ENCODE measurements at regions not wholly inside any gene's neighbourhood (a gene's known extent, or its start where the extent isn't known, plus 50 kb on each side); places are given as distances from the start of the nearest gene placed in this dataset.

- H3K27me3 Mint-ChIP-seq: no peaks in the 10 kb centered on the region
- H3K4me3 Mint-ChIP-seq: no peak overlapping the region
- no peaks in the 10 kb centered on the region for H3K36me3 Mint-ChIP-seq
- no peaks in the 10 kb centered on the region for H3K9me3 Mint-ChIP-seq
- DNase-seq (ENCODE audit: low spot score): no peak
- peak overlapping the region in 1 of 2 donors; percentile 10 for H3K27ac Mint-ChIP-seq
- H3K4me1 Mint-ChIP-seq (ENCODE audit: low read depth in 2 of 2): peaks cover 0 to 4% of the 10 kb centered on the region in 2 donors
- ATAC-seq: no peak
Observed at GRCh38 chr13:21316376-21316775, 139.9 kb downstream of the MRPL57 start.

DNA sequence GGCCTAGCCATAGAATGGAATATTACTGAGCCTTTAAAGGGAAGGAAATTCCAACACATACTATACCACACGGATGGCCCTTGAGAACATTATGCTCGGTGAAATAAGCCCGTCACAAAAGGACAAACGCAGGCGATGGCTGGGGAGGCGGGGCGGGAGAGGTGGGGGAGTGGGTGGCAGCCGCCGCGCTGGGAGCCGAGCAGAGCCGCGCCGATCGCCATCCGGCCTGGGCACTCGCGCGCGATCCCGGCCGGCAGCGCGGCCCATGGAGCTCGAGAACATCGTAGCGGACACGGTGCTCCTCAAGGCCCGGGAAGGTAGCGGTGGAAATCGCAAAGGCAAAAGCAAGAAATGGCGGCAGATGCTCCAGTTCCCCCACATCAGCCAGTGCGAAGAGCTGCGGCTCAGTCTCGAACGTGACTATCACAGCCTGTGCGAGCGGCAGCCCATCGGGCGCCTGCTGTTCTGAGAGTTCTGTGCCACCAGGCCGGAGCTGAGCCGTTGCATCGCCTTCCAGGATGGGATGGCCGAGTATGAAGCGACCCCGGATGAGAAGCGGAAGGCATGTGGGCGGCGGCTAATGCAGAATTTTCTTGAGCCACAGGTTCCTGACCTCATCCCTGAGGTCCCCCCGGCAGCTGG is 140.1 kb downstream of the ZDHHC20 start:
- peaks cover 0 to 4% of the 10 kb centered on the region in 2 donors for H3K4me1 Mint-ChIP-seq (ENCODE audit: low read depth in 2 of 2)
- no peaks in the 10 kb centered on the region for H3K27me3 Mint-ChIP-seq
- no peaks in the 10 kb centered on the region for H3K9me3 Mint-ChIP-seq
- DNase-seq (ENCODE audit: low spot score) (no peak), ATAC-seq (peak in 1 of 2 donors; percentile 17)
- peak overlapping the region; percentile 38 for H3K4me3 Mint-ChIP-seq
- no peak overlapping the region for H3K27ac Mint-ChIP-seq
- H3K36me3 Mint-ChIP-seq: no peaks in the 10 kb centered on the region

DNA sequence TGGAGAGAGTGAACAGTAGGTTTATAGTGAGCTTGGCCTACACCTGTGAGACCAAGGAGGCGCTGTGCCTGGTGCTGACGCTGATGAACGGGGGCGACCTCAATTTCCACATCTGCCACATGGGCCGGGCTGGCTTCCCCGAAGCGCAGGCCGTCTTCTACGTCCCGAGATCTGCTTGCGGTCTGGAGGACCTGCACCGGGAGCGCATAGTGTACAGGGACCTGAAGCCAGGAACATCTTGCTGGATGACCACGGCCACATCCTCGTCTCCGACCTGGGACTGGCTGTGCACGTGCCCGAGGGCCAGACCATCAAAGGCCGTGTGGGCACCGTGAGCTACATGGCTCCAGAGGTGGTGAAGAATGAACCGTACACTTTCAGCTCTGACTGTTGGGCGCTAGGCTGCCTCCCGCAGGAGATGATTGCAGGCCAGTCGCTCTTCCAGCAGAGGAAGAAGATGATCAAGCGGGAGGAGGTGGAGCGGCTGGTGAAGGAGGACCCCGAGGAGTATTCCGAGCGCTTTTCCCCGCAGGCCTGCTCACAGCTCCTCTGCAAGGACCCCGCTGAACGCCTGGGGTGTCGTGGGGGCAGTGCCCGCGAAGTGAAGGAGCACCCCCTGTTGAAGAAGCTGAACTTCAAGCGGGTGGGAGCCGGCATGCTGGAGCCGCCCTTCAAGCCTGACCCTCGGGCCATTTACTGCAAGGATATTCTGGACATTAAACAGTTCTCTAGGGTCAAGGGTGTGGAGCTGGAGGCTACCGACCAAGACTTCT is 139.0 kb downstream of the ZDHHC20 start:
- ATAC-seq (no peak), DNase-seq (ENCODE audit: low spot score) (no peak)
- Mint-ChIP-seq H3K9me3 (no peaks in the 10 kb centered on the region), H3K27ac (no peak overlapping the region), H3K27me3 (no peaks in the 10 kb centered on the region), H3K4me1 (ENCODE audit: low read depth in 2 of 2) (peaks cover 4 to 10% of the 10 kb centered on the region in 2 donors), H3K4me3 (no peak overlapping the region), H3K36me3 (no peaks in the 10 kb centered on the region)

GRCh38 chr13:21320642-21321034 is 138.5 kb downstream of the ZDHHC20 start:
- Mint-ChIP-seq H3K9me3 (no peaks in the 10 kb centered on the region), H3K4me3 (no peak overlapping the region), H3K36me3 (no peaks in the 10 kb centered on the region), H3K4me1 (ENCODE audit: low read depth in 2 of 2) (peaks cover 10 to 15% of the 10 kb centered on the region in 2 donors), H3K27ac (no peak overlapping the region), H3K27me3 (no peaks in the 10 kb centered on the region)
- ATAC-seq (no peak), DNase-seq (ENCODE audit: low spot score) (no peak)

GRCh38 chr13:21321269-21321668 is 137.8 kb downstream of the ZDHHC20 start:
- Mint-ChIP-seq H3K9me3 (no peaks in the 10 kb centered on the region), H3K36me3 (no peaks in the 10 kb centered on the region), H3K4me3 (no peak overlapping the region), H3K27me3 (no peaks in the 10 kb centered on the region), H3K27ac (no peak overlapping the region), H3K4me1 (ENCODE audit: low read depth in 2 of 2) (peaks cover 12 to 17% of the 10 kb centered on the region in 2 donors)
- no peak for DNase-seq (ENCODE audit: low spot score)
- peak in 1 of 2 donors; percentile 15 for ATAC-seq

DNA sequence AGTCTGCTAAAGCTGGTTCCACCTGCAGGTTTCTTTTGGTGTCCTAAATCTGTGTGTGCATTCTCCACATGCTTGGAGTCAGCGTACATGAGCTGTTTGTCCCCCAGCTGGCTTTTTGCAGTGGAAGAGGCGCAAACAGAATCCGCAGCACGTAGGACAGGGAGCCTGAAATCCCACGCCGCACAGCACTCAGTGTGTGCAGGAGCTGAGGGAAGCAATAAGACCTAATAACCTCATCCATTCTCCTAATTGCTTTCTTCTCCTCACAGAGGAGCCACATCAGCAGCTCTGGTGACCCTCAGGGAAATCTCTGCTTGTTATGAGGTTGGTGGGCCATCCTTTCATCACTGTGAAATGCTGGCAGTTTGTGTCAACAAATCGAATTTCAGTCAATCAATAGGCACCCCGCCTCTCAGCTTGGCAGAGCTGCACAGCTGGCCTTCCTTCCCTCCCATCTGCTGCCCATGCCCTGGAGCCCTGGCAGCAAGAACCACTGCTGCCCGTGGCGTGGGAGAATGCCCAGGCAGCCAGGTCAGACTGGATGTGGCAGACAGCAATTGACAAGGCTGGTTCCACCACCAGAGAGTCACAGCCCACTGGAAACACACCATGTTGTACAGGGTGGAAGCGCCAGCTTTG is 136.7 kb downstream of the ZDHHC20 start:
- no peak overlapping the region for H3K27ac Mint-ChIP-seq
- no peaks in the 10 kb centered on the region for H3K36me3 Mint-ChIP-seq
- H3K9me3 Mint-ChIP-seq: no peaks in the 10 kb centered on the region
- H3K27me3 Mint-ChIP-seq: no peaks in the 10 kb centered on the region
- peaks cover 13 to 18% of the 10 kb centered on the region in 2 donors for H3K4me1 Mint-ChIP-seq (ENCODE audit: low read depth in 2 of 2)
- H3K4me3 Mint-ChIP-seq: no peak overlapping the region
- DNase-seq (ENCODE audit: low spot score) (no peak), ATAC-seq (no peak)

All from natural killer cell treated with Interleukin-12 subunit alpha and Interleukin-12 subunit beta and Interleukin-15 and Interleukin-18, amount 100 ng/mL, for 72 hours (primary cell).